Activated B cell treated with CpG ODN at 0.5 μM for 24 hours (primary cell): ENCODE measurements at regions not wholly inside any gene's neighbourhood (a gene's known extent, or its start where the extent isn't known, plus 50 kb on each side); places are given as distances from the start of the nearest gene placed in this dataset.

Experiments
- ATAC-seq: fragments of 200-7000 bp; cut with Tn5 transposase; one replicate; pipeline ENCODE4 v1.10.0; 2021; ENCODE audit warnings: low read depth, mild to moderate bottlenecking, moderate library complexity
- CTCF ChIA-PET: fragments of 350-600 bp; sonication (Branson Sonifier 250); formaldehyde crosslinking; loops from one replicate; lab custom pipeline; 2021; ENCODE audit warnings: antibody characterized with exemption; lab: Charles Lee
- POLR2A ChIA-PET: fragments of 350-600 bp; sonication (Branson Sonifier 250); formaldehyde crosslinking; loops from one replicate; lab custom pipeline; 2021; ENCODE audit warnings: antibody characterized with exemption; lab: Charles Lee
- DNase-seq: peaks from one replicate; pipeline ENCODE4 v3.0.0; 2022
- H3K27ac Mint-ChIP-seq: one replicate; pipeline ENCODE4 v1.8.0; 2020; ENCODE audit warnings: mixed read lengths
- H3K27me3 Mint-ChIP-seq: one replicate; pipeline ENCODE4 v1.8.0; 2021; ENCODE audit warnings: mixed read lengths
- H3K36me3 Mint-ChIP-seq: one replicate; pipeline ENCODE4 v1.8.0; 2021; ENCODE audit warnings: low read depth, mixed read lengths
- H3K4me1 Mint-ChIP-seq: one replicate; pipeline ENCODE4 v1.8.0; 2021; ENCODE audit warnings: mixed read lengths
- H3K4me3 Mint-ChIP-seq: one replicate; pipeline ENCODE4 v1.8.0; 2020; ENCODE audit warnings: mild to moderate bottlenecking, mixed read lengths
- H3K9me3 Mint-ChIP-seq: one replicate; pipeline ENCODE4 v1.8.0; 2020; ENCODE audit warnings: mixed read lengths
- intact Hi-C: fragments of 100-400 bp; cut with micrococcal nuclease; formaldehyde crosslinking; loops from one replicate; pipeline ENCODE4 v1.15.1; 2024
- TF ChIP-seq, protein P1 (sequence below): fragments of 200-600 bp; IDR thresholded peaks from one replicate; pipeline ENCODE4 v1.8.0; 2022; ENCODE audit warnings: antibody characterized with exemption, mild to moderate bottlenecking

DNA sequence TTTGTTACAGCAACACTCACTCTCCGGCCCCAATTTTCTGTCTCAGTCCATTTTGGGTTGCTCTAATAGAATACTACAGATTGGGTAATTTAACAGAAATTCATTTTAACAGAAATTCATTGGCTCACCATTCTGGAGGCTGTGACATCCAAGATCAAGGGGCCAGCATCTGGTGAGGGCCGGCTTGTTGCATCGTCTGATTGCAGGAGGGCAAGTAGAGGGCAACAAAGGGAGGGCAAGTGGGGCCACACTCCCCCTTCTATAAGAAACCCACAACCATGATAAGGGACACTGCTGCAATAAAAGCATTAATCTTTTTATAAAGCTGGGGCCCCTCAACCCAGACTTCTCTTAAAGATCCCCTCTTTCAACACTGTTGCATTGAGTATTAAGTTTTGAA lies 260.1 kb upstream of the TMPRSS15 start:
- no peak for DNase-seq
- H3K9me3 Mint-ChIP-seq = peaks cover 3% of the 10 kb centered on the region
- no peaks in the 10 kb centered on the region for H3K36me3 Mint-ChIP-seq
- no peaks in the 10 kb centered on the region for H3K4me1 Mint-ChIP-seq
- intact Hi-C loops = no loop called here
- ChIA-PET CTCF (no interaction called here), POLR2A (no interaction called here)
- no peak overlapping the region for H3K4me3 Mint-ChIP-seq
- H3K27me3 Mint-ChIP-seq = no peaks in the 10 kb centered on the region
- no peak overlapping the region for H3K27ac Mint-ChIP-seq
- no peak for ATAC-seq
- TF ChIP-seq, protein P1, sequence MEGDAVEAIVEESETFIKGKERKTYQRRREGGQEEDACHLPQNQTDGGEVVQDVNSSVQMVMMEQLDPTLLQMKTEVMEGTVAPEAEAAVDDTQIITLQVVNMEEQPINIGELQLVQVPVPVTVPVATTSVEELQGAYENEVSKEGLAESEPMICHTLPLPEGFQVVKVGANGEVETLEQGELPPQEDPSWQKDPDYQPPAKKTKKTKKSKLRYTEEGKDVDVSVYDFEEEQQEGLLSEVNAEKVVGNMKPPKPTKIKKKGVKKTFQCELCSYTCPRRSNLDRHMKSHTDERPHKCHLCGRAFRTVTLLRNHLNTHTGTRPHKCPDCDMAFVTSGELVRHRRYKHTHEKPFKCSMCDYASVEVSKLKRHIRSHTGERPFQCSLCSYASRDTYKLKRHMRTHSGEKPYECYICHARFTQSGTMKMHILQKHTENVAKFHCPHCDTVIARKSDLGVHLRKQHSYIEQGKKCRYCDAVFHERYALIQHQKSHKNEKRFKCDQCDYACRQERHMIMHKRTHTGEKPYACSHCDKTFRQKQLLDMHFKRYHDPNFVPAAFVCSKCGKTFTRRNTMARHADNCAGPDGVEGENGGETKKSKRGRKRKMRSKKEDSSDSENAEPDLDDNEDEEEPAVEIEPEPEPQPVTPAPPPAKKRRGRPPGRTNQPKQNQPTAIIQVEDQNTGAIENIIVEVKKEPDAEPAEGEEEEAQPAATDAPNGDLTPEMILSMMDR = no peak

DNA sequence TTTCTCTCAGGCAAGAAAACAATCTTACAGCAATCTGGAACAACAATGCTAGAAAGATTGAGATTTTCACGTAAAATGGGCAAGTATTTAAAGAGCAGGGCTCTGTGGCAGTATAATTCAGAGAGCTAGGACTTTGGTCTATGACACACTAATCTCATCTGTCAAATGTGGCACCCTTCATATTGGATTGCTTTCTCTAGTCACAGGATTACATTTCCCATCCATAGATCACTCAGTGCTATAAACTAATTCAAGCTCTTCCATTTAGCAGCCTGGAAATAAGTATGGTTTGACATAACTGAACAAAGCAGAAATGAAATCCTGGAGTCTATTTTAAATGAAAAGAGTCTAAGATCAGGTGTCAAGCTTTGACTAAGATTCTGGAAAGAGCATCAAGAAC lies 263.1 kb upstream of the TMPRSS15 start:
- TF ChIP-seq, protein P1 = no peak
- Mint-ChIP-seq H3K4me1 (no peaks in the 10 kb centered on the region), H3K4me3 (no peak overlapping the region), H3K27ac (no peak overlapping the region), H3K36me3 (no peaks in the 10 kb centered on the region), H3K9me3 (peaks cover 5% of the 10 kb centered on the region), H3K27me3 (no peaks in the 10 kb centered on the region)
- intact Hi-C loops = no loop called here
- CTCF ChIA-PET = no interaction called here
- DNase-seq (no peak), ATAC-seq (no peak)
- POLR2A ChIA-PET = no interaction called here

DNA sequence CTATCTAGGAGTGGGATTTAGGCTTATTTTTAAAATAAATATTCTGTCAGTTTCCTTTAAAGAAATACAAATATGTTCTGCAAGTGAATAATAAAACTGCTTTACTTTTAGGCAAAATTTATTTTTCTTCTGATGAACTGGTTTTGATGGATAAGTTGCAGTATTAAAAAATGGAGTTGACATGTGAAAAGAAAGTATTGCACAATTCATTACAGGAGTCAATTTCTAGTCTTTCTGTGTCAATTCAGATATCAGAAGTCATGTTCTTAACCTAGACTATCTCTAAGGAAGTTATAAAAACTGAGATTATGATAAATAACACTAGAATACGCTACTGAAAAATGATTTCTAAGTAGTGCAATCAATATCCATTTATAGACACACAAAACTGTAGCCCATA lies 270.2 kb upstream of the TMPRSS15 start:
- CTCF ChIA-PET = no interaction called here

DNA sequence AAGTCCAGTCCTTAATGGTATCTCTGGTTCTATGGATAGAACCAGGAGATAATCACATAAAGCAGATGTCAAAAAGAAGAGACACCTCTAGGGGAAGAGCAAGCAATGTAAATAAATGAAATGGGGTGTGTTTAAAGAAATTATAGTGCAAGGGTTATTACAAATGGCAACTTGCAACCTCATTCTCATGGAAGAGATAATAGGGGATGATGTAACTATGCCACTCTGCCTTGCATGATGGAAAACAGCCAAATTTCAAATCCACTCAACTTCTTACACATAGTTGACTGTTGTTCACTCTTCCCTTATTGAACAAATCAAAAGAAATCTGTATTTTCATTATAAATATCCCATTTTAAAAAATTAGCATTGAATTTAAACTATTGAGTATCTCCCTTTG lies 274.0 kb upstream of the TMPRSS15 start:
- ChIA-PET POLR2A (no interaction called here), CTCF (no interaction called here)
- H3K4me1 Mint-ChIP-seq = no peaks in the 10 kb centered on the region
- H3K36me3 Mint-ChIP-seq = no peaks in the 10 kb centered on the region
- H3K27me3 Mint-ChIP-seq = no peaks in the 10 kb centered on the region
- H3K9me3 Mint-ChIP-seq = peaks cover 5% of the 10 kb centered on the region
- ATAC-seq = no peak
- no peak for DNase-seq
- no peak overlapping the region for H3K4me3 Mint-ChIP-seq
- intact Hi-C loops = no loop called here
- TF ChIP-seq, protein P1 = no peak
- no peak overlapping the region for H3K27ac Mint-ChIP-seq

More for the DNA sequence above, 270.2 kb upstream of the TMPRSS15 start:
- Mint-ChIP-seq H3K4me1 (no peaks in the 10 kb centered on the region), H3K27ac (no peak overlapping the region), H3K27me3 (no peaks in the 10 kb centered on the region), H3K36me3 (no peaks in the 10 kb centered on the region), H3K9me3 (peaks cover 7% of the 10 kb centered on the region), H3K4me3 (no peak overlapping the region)
- no peak for ATAC-seq
- intact Hi-C loops = no loop called here
- TF ChIP-seq, protein P1 = no peak
- no peak for DNase-seq
- POLR2A ChIA-PET = no interaction called here

DNA sequence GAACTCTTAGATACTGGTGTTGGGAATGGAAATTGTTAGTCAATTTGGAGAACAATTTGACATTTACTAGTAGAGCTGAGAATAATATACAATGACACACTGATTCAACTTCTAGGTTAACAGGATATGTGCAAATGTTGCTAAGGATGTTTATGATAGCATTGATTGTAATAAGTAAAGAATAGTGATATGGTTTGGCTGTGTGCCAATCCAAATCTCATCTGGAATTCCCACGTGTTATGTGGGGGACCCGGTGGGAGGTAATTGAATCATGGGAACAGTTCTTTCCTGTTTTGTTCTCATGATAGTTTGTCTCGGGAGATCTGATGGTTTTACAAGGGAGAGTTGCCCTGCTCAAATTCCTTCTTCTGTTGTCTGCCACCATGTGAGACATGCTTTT lies 302.4 kb upstream of the TMPRSS15 start:
- no peaks in the 10 kb centered on the region for H3K4me1 Mint-ChIP-seq
- CTCF ChIA-PET = no interaction called here
- POLR2A ChIA-PET = no interaction called here
- no peak overlapping the region for H3K27ac Mint-ChIP-seq
- no peaks in the 10 kb centered on the region for H3K36me3 Mint-ChIP-seq
- peaks cover 3% of the 10 kb centered on the region for H3K9me3 Mint-ChIP-seq
- DNase-seq (no peak), ATAC-seq (no peak)
- H3K4me3 Mint-ChIP-seq = no peak overlapping the region
- intact Hi-C loops = no loop called here
- no peaks in the 10 kb centered on the region for H3K27me3 Mint-ChIP-seq
- TF ChIP-seq, protein P1 = no peak
